Upper lobe of left lung (tissue), 6 donors: ENCODE measurements at regions not wholly inside any gene's neighbourhood (a gene's known extent, or its start where the extent isn't known, plus 50 kb on each side); places are given as distances from the start of the nearest gene placed in this dataset.
"Not testable (repeated sequence)": the region's sequence is repeated elsewhere in the genome, so short reads cannot be mapped to it uniquely, and the experiment has no call there.

Source experiments
- ATAC-seq, 2 donors: fragments of 200-7000 bp; cut with Tn5 transposase; one replicate each; pipeline ENCODE4 v1.9.1; 2022; ENCODE audit warnings: mild to moderate bottlenecking in 2 of 2, moderate library complexity in 2 of 2; ENCODE audit not compliant: low FRiP score in 2 of 2
- DNase-seq, 2 donors: peaks; one replicate each; pipeline ENCODE4 v3.0.0-alpha.2; 2019 to 2020
- H3K27ac ChIP-seq, 4 donors: fragments of 200-600 bp; sonication (generic); one replicate each; pipeline ENCODE4 v1.5.1; 2016 to 2019
- H3K27me3 ChIP-seq, 4 donors: fragments of 200-600 bp; sonication (generic); one replicate each; pipeline ENCODE4 v1.5.1; 2017 to 2019
- H3K36me3 ChIP-seq, 4 donors: fragments of 200-600 bp; sonication (generic); one replicate each; pipeline ENCODE4 v1.5.1; 2016 to 2019
- H3K4me1 ChIP-seq, 4 donors: fragments of 200-600 bp; sonication (generic); one replicate each; pipeline ENCODE4 v1.5.1; 2018 to 2019
- H3K4me3 ChIP-seq, 4 donors: fragments of 200-600 bp; sonication (generic); one replicate each; pipeline ENCODE4 v1.5.1; 2017 to 2019; ENCODE audit warnings: mild to moderate bottlenecking in 2 of 4, moderate library complexity in 1 of 4
- H3K9me3 ChIP-seq, 4 donors: fragments of 200-600 bp; sonication (generic); one replicate each; pipeline ENCODE4 v1.5.1; 2018 to 2019
- CTCF ChIP-seq, 6 experiments: fragments of 450-650 bp in 4 of 6; fragments of 200-600 bp in 2 of 6; sonication (generic) in 2 of 6; IDR thresholded peaks; one replicate each; pipeline ENCODE4 v1.5.1; 2016 to 2019; ENCODE audit warnings: antibody characterized with exemption in 6 of 6
- EP300 ChIP-seq, 4 donors: sonication (generic); formaldehyde crosslinking; IDR thresholded peaks; one replicate each; pipeline ENCODE4 v1.5.1; 2017; ENCODE audit warnings: antibody characterized with exemption in 4 of 4, control low read depth in 2 of 4
- POLR2A ChIP-seq, 4 donors: fragments of 450-650 bp; IDR thresholded peaks; one replicate each; pipeline ENCODE4 v1.5.1; 2016 to 2017; ENCODE audit warnings: antibody characterized with exemption in 4 of 4, mild to moderate bottlenecking in 2 of 4
- POLR2AphosphoS5 ChIP-seq, 2 donors: sonication (generic); formaldehyde crosslinking; IDR thresholded peaks; one replicate each; pipeline ENCODE4 v1.5.1; 2017; ENCODE audit warnings: antibody characterized with exemption in 2 of 2
- WGBS, 2 donors: methylation state at CpG; one replicate each; pipeline ENCODE4 v1.1.5; 2017 to 2018; 5-methylcytosine and 5-hydroxymethylcytosine counted together
- donor health status: DM: no; HTN: no; CAD: no; lungs with moderate emphysema.
- donor health status: DM: no; HTN: yes; CAD: no; lungs with severe emphysema.

GRCh38 chr1:201732351-201732750, 96.6 kb upstream of the IPO9 start:
- Histone ChIP-seq H3K4me1 (peaks cover 0 to 15% (median 3%) of the 10 kb centered on the region in 4 donors), H3K4me3 (no peak overlapping the region), H3K36me3 (no peaks in the 10 kb centered on the region), H3K27ac (no peak overlapping the region), H3K27me3 (no peaks in the 10 kb centered on the region), H3K9me3 (no peaks in the 10 kb centered on the region)
- WGBS, 2 donors, result 74 to 76% methylated on average over 2 of the region's 2 CpGs
- DNase-seq, result no peak
- TF ChIP-seq POLR2AphosphoS5 (IDR thresholded peaks at IDR 0.05), result no peak
- no peak for TF ChIP-seq CTCF (IDR thresholded peaks at IDR 0.05)
- TF ChIP-seq POLR2A (IDR thresholded peaks at IDR 0.05), result no peak
- no peak for TF ChIP-seq EP300 (IDR thresholded peaks at IDR 0.05)
- peak in 1 of 2 donors; percentile 53 for ATAC-seq

GRCh38 chr1:201734221-201734620, 94.7 kb upstream of the IPO9 start:
- not testable (repeated sequence) for H3K27ac ChIP-seq, ATAC-seq, H3K27me3 ChIP-seq, H3K9me3 ChIP-seq, H3K36me3 ChIP-seq, DNase-seq, H3K4me3 ChIP-seq
- 81 to 85% methylated on average over 4 of the region's 4 CpGs for WGBS, 2 donors
- peaks cover under 1 to 23% (median 8%) of the 10 kb centered on the region in 4 donors for H3K4me1 ChIP-seq

GRCh38 chr1:201734786-201735185, 94.2 kb upstream of the IPO9 start:
- no peak overlapping the region for H3K27ac ChIP-seq
- H3K4me1 ChIP-seq, result peaks cover 6 to 29% (median 13%) of the 10 kb centered on the region in 4 donors
- H3K36me3 ChIP-seq, result no peaks in the 10 kb centered on the region
- ATAC-seq (no peak), DNase-seq (no peak)
- peaks cover 0 to under 1% (median 0%) of the 10 kb centered on the region in 4 donors for H3K27me3 ChIP-seq
- no peaks in the 10 kb centered on the region for H3K9me3 ChIP-seq
- 56 to 75% methylated on average over 1 to 2 of the region's 2 CpGs for WGBS, 2 donors
- no peak for TF ChIP-seq EP300 (IDR thresholded peaks at IDR 0.05)
- no peak for TF ChIP-seq CTCF (IDR thresholded peaks at IDR 0.05)
- TF ChIP-seq POLR2A (IDR thresholded peaks at IDR 0.05), result no peak
- no peak for TF ChIP-seq POLR2AphosphoS5 (IDR thresholded peaks at IDR 0.05)
- no peak overlapping the region for H3K4me3 ChIP-seq

GRCh38 chr1:201736707-201737320, 92.1 kb upstream of the IPO9 start:
- no peak for ATAC-seq
- Histone ChIP-seq H3K4me3 (no peak overlapping the region), H3K27ac (no peak overlapping the region), H3K27me3 (peaks cover 0 to 4% (median 0%) of the 10 kb centered on the region in 4 donors), H3K4me1 (peaks cover 15 to 39% (median 22%) of the 10 kb centered on the region in 4 donors), H3K36me3 (no peaks in the 10 kb centered on the region), H3K9me3 (no peaks in the 10 kb centered on the region)
- no peak for DNase-seq
- WGBS, 2 donors, result 69 to 70% methylated on average over 6 of the region's 6 CpGs
- no peak for TF ChIP-seq EP300 (IDR thresholded peaks at IDR 0.05)
- TF ChIP-seq POLR2A (IDR thresholded peaks at IDR 0.05), result no peak
- TF ChIP-seq CTCF (IDR thresholded peaks at IDR 0.05), result no peak
- no peak for TF ChIP-seq POLR2AphosphoS5 (IDR thresholded peaks at IDR 0.05)

- Histone ChIP-seq H3K27ac (peak overlapping the region in 1 of 4 donors; percentile 29), H3K4me3 (no peak overlapping the region), H3K9me3 (no peaks in the 10 kb centered on the region), H3K27me3 (peaks cover 0 to 4% (median 0%) of the 10 kb centered on the region in 4 donors), H3K36me3 (no peaks in the 10 kb centered on the region), H3K4me1 (peaks cover 15 to 35% (median 22%) of the 10 kb centered on the region in 4 donors)
- 67 to 76% methylated on average over 5 of the region's 5 CpGs for WGBS, 2 donors
- TF ChIP-seq POLR2A (IDR thresholded peaks at IDR 0.05), result no peak
- peak in 1 of 2 donors; percentile 21 for TF ChIP-seq POLR2AphosphoS5 (IDR thresholded peaks at IDR 0.05)
- TF ChIP-seq CTCF (IDR thresholded peaks at IDR 0.05), result no peak
- peak; percentile 34 to 52 for ATAC-seq
- DNase-seq, result no peak
Measured at GRCh38 chr1:201737352-201738060, 91.5 kb upstream of the IPO9 start.
